ENCODE measurements at regions not wholly inside any gene's neighbourhood (a gene's known extent, or its start where the extent isn't known, plus 50 kb on each side); places are given as distances from the start of the nearest gene placed in this dataset.

GRCh38 chr12:97784904-97785303, 322.3 kb downstream of the RMST start:
- TF ChIP-seq CTCF (IDR thresholded peaks at IDR 0.05; ENCODE audit: low read depth, low read length) (no peak), EZH2phosphoT487 (IDR thresholded peaks at IDR 0.05; ENCODE audit: low read depth) (no peak)

Measured in OCI-LY3 (cell line).